DOHH2 (cell line): ENCODE measurements at regions not wholly inside any gene's neighbourhood (a gene's known extent, or its start where the extent isn't known, plus 50 kb on each side); places are given as distances from the start of the nearest gene placed in this dataset.

ENCODE experiments used
- H3F3A ChIP-seq: fragments of 200-600 bp; sonication (generic), shearing (Covaris generic); 2 replicates; pipeline ENCODE4 v1.6.0; 2016; ENCODE audit warnings: antibody characterized with exemption, mild to moderate bottlenecking; ENCODE audit not compliant: control insufficient read depth, insufficient read depth
- H3K27ac ChIP-seq: fragments of 200-600 bp; sonication (generic); 2 replicates; pipeline ENCODE4 v1.5.1; 2014; ENCODE audit warnings: low read depth, mild to moderate bottlenecking, low read length, moderate library complexity
- H3K27me3 ChIP-seq: fragments of 200-600 bp; sonication (generic); 2 replicates; pipeline ENCODE4 v1.6.1; 2014; ENCODE audit warnings: mild to moderate bottlenecking, low read length, mixed read lengths; ENCODE audit not compliant: control insufficient read depth
- H3K36me3 ChIP-seq: fragments of 200-600 bp; sonication (generic); 2 replicates; pipeline ENCODE4 v1.6.1; 2014; ENCODE audit warnings: mild to moderate bottlenecking, low read length, moderate library complexity, mixed read lengths; ENCODE audit not compliant: control insufficient read depth
- H3K4me1 ChIP-seq: fragments of 200-600 bp; sonication (generic); 2 replicates; pipeline ENCODE4 v1.6.1; 2014; ENCODE audit warnings: mild to moderate bottlenecking, low read length, mixed read lengths; ENCODE audit not compliant: control insufficient read depth
- H3K4me2 ChIP-seq: fragments of 200-600 bp; sonication (generic); 2 replicates; pipeline ENCODE4 v1.6.0; 2014; ENCODE audit warnings: mild to moderate bottlenecking, low read length, moderate library complexity
- H3K4me3 ChIP-seq: fragments of 200-600 bp; sonication (generic); 2 replicates; pipeline ENCODE4 v1.5.1; 2014; ENCODE audit warnings: mild to moderate bottlenecking, low read length, mixed read lengths
- H3K79me2 ChIP-seq: fragments of 200-600 bp; sonication (generic); 2 replicates; pipeline ENCODE4 v1.6.1; 2014; ENCODE audit warnings: mild to moderate bottlenecking, low read length, mixed read lengths; ENCODE audit not compliant: control insufficient read depth
- H3K9me2 ChIP-seq: fragments of 200-600 bp; sonication (generic); replicated peaks from 2 replicates; pipeline ENCODE4 v1.6.1; 2014; ENCODE audit warnings: mild to moderate bottlenecking, low read length, mixed read lengths; ENCODE audit not compliant: control insufficient read depth
- H3K9me3 ChIP-seq: fragments of 200-600 bp; sonication (generic); 2 replicates; pipeline ENCODE4 v1.6.1; 2014; ENCODE audit warnings: antibody characterized with exemption, low read length, mixed read lengths; ENCODE audit not compliant: control insufficient read depth, insufficient read depth
- H4K20me1 ChIP-seq: fragments of 200-600 bp; sonication (generic); 2 replicates; pipeline ENCODE4 v1.6.0; 2014; ENCODE audit warnings: low read depth, mild to moderate bottlenecking, antibody characterized with exemption, low read length, moderate library complexity; ENCODE audit not compliant: control insufficient read depth, insufficient read depth
- CTCF ChIP-seq: fragments of 200-600 bp; sonication (generic); IDR thresholded peaks from one replicate; pipeline ENCODE4 v1.5.1; 2014; ENCODE audit warnings: antibody characterized with exemption, mild to moderate bottlenecking, low read depth, low read length; ENCODE audit not compliant: poor library complexity, severe bottlenecking
- EZH2phosphoT487 ChIP-seq: fragments of 200-600 bp; sonication (generic); IDR thresholded peaks from 2 replicates; pipeline ENCODE4 v1.6.1; 2017; ENCODE audit warnings: borderline replicate concordance, mild to moderate bottlenecking, antibody characterized with exemption, low read length, moderate library complexity, mixed read lengths

- H3K4me2 ChIP-seq, result no peak overlapping the region
Measured at GRCh38 chr4:111323496-111323895, 700.6 kb upstream of the PITX2 start.

GRCh38 chr4:111323916-111324315, 701.0 kb upstream of the PITX2 start:
- Histone ChIP-seq H3K4me2 (no peak overlapping the region), H3K4me1 (no peaks in the 10 kb centered on the region), H3F3A (no peaks in the 10 kb centered on the region), H3K9me2 (no peaks in the 10 kb centered on the region), H3K79me2 (no peaks in the 10 kb centered on the region), H4K20me1 (no peaks in the 10 kb centered on the region), H3K27me3 (no peaks in the 10 kb centered on the region), H3K9me3 (no peaks in the 10 kb centered on the region), H3K4me3 (no peak overlapping the region), H3K36me3 (no peaks in the 10 kb centered on the region), H3K27ac (no peak overlapping the region)
- TF ChIP-seq CTCF, result no peak
- TF ChIP-seq EZH2phosphoT487, result no peak

More at GRCh38 chr4:111323496-111323895, 700.6 kb upstream of the PITX2 start:
- Histone ChIP-seq H3K9me2 (no peaks in the 10 kb centered on the region), H3F3A (no peaks in the 10 kb centered on the region), H3K4me1 (no peaks in the 10 kb centered on the region), H3K4me3 (no peak overlapping the region), H3K9me3 (no peaks in the 10 kb centered on the region), H3K36me3 (no peaks in the 10 kb centered on the region), H4K20me1 (no peaks in the 10 kb centered on the region), H3K79me2 (no peaks in the 10 kb centered on the region), H3K27ac (no peak overlapping the region), H3K27me3 (no peaks in the 10 kb centered on the region)
- no peak for TF ChIP-seq EZH2phosphoT487
- TF ChIP-seq CTCF, result no peak

- Histone ChIP-seq H4K20me1 (no peaks in the 10 kb centered on the region), H3K79me2 (no peaks in the 10 kb centered on the region), H3K4me3 (no peak overlapping the region), H3K4me1 (no peaks in the 10 kb centered on the region), H3K9me3 (no peaks in the 10 kb centered on the region), H3K4me2 (no peak overlapping the region), H3F3A (no peaks in the 10 kb centered on the region), H3K27ac (no peak overlapping the region), H3K36me3 (no peaks in the 10 kb centered on the region), H3K9me2 (no peaks in the 10 kb centered on the region), H3K27me3 (no peaks in the 10 kb centered on the region)
- no peak for TF ChIP-seq CTCF
- no peak for TF ChIP-seq EZH2phosphoT487
Measured at GRCh38 chr4:111326450-111326849, 703.6 kb upstream of the PITX2 start.

- Histone ChIP-seq H4K20me1 (no peaks in the 10 kb centered on the region), H3K36me3 (no peaks in the 10 kb centered on the region), H3K9me2 (no peaks in the 10 kb centered on the region), H3K9me3 (no peaks in the 10 kb centered on the region), H3K4me2 (no peak overlapping the region), H3K4me1 (no peaks in the 10 kb centered on the region), H3F3A (no peaks in the 10 kb centered on the region), H3K4me3 (no peak overlapping the region), H3K27me3 (no peaks in the 10 kb centered on the region), H3K27ac (no peak overlapping the region), H3K79me2 (no peaks in the 10 kb centered on the region)
- TF ChIP-seq EZH2phosphoT487, result no peak
- no peak for TF ChIP-seq CTCF
Measured at GRCh38 chr4:111330786-111331185, 707.9 kb upstream of the PITX2 start.
